ENCODE measurements at regions not wholly inside any gene's neighbourhood (a gene's known extent, or its start where the extent isn't known, plus 50 kb on each side); places are given as distances from the start of the nearest gene placed in this dataset.

DNA sequence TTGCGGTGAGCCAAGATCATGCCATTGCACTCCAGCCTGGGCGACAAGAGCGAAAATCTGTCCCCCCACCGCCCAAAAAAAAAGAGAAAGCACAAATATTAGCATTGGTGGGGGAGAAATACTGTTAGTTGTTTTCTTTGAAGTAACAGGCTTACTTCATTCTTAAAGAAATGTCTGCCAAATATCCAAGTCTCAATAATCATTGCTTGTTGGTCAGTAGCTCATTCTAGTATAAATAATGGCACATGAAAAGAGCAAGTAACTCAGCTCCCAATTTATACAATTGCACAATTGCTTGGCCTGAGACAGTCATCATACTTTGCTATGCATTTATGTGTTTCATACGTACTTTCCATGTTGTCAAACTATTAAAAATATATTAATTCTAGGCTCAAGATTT lies 499.2 kb upstream of the PLXNA2 start:
- Histone ChIP-seq H3K27me3 (replicated peaks; ENCODE audit: insufficient read depth, low read length) (no peaks in the 10 kb centered on the region), H4K20me1 (ENCODE audit: insufficient read depth, low read length) (no peaks in the 10 kb centered on the region), H3F3A (ENCODE audit: insufficient read depth, low read length) (no peaks in the 10 kb centered on the region), H3K36me3 (replicated peaks; ENCODE audit: insufficient read depth, low read length) (no peaks in the 10 kb centered on the region), H3K4me2 (ENCODE audit: low read depth, low read length) (no peak overlapping the region), H3K9me2 (replicated peaks; ENCODE audit: insufficient read depth, low read length) (no peaks in the 10 kb centered on the region), H3K9me3 (replicated peaks; ENCODE audit: insufficient read depth, low read length) (no peaks in the 10 kb centered on the region), H2AFZ (ENCODE audit: low read length) (no peak overlapping the region), H3K4me1 (ENCODE audit: low read length) (no peaks in the 10 kb centered on the region), H3K4me3 (ENCODE audit: low read length) (no peak overlapping the region), H3K27ac (ENCODE audit: low read length) (no peak overlapping the region), H3K79me2 (ENCODE audit: low read length) (no peaks in the 10 kb centered on the region), H3K9ac (ENCODE audit: low read length) (no peak overlapping the region)
- DNase-seq = no peak
- no peak for TF ChIP-seq EZH2 (optimal IDR thresholded peaks at IDR 0.05; ENCODE audit: low read depth, low read length)
- no peak for TF ChIP-seq EZH2phosphoT487 (IDR thresholded peaks at IDR 0.05; ENCODE audit: low read length)
- TF ChIP-seq CTCF (IDR thresholded peaks at IDR 0.05; ENCODE audit: low read length) = no peak

- TF ChIP-seq EZH2 (optimal IDR thresholded peaks at IDR 0.05; ENCODE audit: low read depth, low read length) (no peak), EZH2phosphoT487 (IDR thresholded peaks at IDR 0.05; ENCODE audit: low read length) (no peak), CTCF (IDR thresholded peaks at IDR 0.05; ENCODE audit: low read length) (no peak)
- Histone ChIP-seq H3K9me3 (replicated peaks; ENCODE audit: insufficient read depth, low read length) (no peaks in the 10 kb centered on the region), H3K36me3 (replicated peaks; ENCODE audit: insufficient read depth, low read length) (no peaks in the 10 kb centered on the region), H3K9ac (ENCODE audit: low read length) (no peak overlapping the region), H3K9me2 (replicated peaks; ENCODE audit: insufficient read depth, low read length) (no peaks in the 10 kb centered on the region), H2AFZ (ENCODE audit: low read length) (no peak overlapping the region), H3K4me1 (ENCODE audit: low read length) (no peaks in the 10 kb centered on the region), H3K27ac (ENCODE audit: low read length) (no peak overlapping the region), H3K27me3 (replicated peaks; ENCODE audit: insufficient read depth, low read length) (no peaks in the 10 kb centered on the region), H4K20me1 (ENCODE audit: insufficient read depth, low read length) (no peaks in the 10 kb centered on the region), H3K4me3 (ENCODE audit: low read length) (no peak overlapping the region), H3K79me2 (ENCODE audit: low read length) (no peaks in the 10 kb centered on the region), H3K4me2 (ENCODE audit: low read depth, low read length) (no peak overlapping the region), H3F3A (ENCODE audit: insufficient read depth, low read length) (no peaks in the 10 kb centered on the region)
- no peak for DNase-seq
Measured at GRCh38 chr1:208747979-208748378, 503.8 kb upstream of the PLXNA2 start.

DNA sequence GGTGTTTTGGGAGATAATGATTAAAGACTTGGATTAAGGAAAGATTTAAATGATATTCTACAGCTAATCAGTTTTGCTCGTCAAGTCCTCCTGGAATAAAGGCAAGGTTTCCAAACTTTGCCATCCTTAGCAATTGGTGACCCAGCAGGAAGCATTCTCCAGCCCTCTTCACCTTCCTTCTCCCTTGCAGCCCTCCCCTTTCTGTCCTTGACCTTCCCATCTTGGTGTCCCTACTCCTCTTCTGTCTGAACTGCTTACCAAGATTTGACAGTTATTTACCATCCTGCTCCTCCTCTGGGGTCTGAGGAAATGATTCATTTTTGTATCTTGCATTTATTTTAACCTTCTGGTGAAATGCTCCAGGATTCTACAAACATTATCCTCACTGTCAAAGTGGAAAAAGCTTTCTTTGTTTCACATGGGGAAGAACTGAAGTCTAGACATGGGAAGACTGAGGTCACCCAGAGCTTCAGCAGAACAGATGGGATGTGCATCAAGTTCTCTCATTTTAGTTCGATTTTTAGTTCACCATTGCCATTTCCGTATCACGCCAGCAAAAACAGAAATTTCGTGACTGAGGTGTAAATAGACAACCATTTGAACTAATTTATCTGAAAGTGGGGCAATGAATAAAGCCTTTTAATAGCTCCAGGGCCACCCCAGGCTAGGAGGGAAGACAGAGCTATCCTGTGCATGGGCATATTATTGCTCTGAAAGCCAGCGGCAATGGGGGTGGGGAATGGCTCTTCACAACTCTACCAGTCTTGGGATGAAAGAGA lies 504.4 kb upstream of the PLXNA2 start:
- no peak overlapping the region for H3K27ac ChIP-seq (ENCODE audit: low read length)
- no peaks in the 10 kb centered on the region for H4K20me1 ChIP-seq (ENCODE audit: insufficient read depth, low read length)
- no peaks in the 10 kb centered on the region for H3K79me2 ChIP-seq (ENCODE audit: low read length)
- no peaks in the 10 kb centered on the region for H3K36me3 ChIP-seq (replicated peaks; ENCODE audit: insufficient read depth, low read length)
- DNase-seq = no peak
- TF ChIP-seq EZH2 (optimal IDR thresholded peaks at IDR 0.05; ENCODE audit: low read depth, low read length) (no peak), EZH2phosphoT487 (IDR thresholded peaks at IDR 0.05; ENCODE audit: low read length) (no peak), CTCF (IDR thresholded peaks at IDR 0.05; ENCODE audit: low read length) (no peak)
- no peaks in the 10 kb centered on the region for H3F3A ChIP-seq (ENCODE audit: insufficient read depth, low read length)
- H3K9ac ChIP-seq (ENCODE audit: low read length) = no peak overlapping the region
- H3K9me2 ChIP-seq (replicated peaks; ENCODE audit: insufficient read depth, low read length) = no peaks in the 10 kb centered on the region
- H3K4me2 ChIP-seq (ENCODE audit: low read depth, low read length) = no peak overlapping the region
- H3K4me3 ChIP-seq (ENCODE audit: low read length) = no peak overlapping the region
- H2AFZ ChIP-seq (ENCODE audit: low read length) = no peak overlapping the region
- no peaks in the 10 kb centered on the region for H3K4me1 ChIP-seq (ENCODE audit: low read length)
- H3K27me3 ChIP-seq (replicated peaks; ENCODE audit: insufficient read depth, low read length) = no peaks in the 10 kb centered on the region
- H3K9me3 ChIP-seq (replicated peaks; ENCODE audit: insufficient read depth, low read length) = no peaks in the 10 kb centered on the region

All from MM.1S (cell line).